ENCODE measurements at regions not wholly inside any gene's neighbourhood (a gene's known extent, or its start where the extent isn't known, plus 50 kb on each side); places are given as distances from the start of the nearest gene placed in this dataset.

DNA sequence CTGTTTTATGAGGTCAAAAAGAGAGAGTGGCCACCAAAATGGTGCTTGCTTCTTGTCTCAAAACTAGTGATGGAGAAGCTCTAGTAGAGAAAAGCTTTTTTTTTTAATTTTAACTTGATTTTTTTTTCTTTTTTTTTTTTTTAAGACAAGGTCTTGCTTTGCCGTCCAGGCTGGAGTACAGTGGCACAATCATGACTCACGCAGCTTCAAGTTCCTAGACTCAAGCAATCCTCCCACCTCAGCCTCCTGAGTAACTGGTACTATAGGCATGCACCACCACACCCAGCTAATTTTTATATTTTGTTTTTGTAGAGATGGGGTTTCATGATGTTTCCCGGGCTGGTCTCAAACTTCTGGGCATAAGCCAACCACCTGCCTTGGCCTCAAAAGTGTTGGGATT, 279.0 kb downstream of the TBC1D4 start:
- TF ChIP-seq, protein P1, sequence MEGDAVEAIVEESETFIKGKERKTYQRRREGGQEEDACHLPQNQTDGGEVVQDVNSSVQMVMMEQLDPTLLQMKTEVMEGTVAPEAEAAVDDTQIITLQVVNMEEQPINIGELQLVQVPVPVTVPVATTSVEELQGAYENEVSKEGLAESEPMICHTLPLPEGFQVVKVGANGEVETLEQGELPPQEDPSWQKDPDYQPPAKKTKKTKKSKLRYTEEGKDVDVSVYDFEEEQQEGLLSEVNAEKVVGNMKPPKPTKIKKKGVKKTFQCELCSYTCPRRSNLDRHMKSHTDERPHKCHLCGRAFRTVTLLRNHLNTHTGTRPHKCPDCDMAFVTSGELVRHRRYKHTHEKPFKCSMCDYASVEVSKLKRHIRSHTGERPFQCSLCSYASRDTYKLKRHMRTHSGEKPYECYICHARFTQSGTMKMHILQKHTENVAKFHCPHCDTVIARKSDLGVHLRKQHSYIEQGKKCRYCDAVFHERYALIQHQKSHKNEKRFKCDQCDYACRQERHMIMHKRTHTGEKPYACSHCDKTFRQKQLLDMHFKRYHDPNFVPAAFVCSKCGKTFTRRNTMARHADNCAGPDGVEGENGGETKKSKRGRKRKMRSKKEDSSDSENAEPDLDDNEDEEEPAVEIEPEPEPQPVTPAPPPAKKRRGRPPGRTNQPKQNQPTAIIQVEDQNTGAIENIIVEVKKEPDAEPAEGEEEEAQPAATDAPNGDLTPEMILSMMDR (IDR thresholded peaks at IDR 0.05) = no peak
- TF ChIP-seq POLR2A (IDR thresholded peaks at IDR 0.05) (no peak), EP300 (IDR thresholded peaks at IDR 0.05) (no peak)

Measured in ovary (tissue), 3 donors.